KOPT-K1 (cell line): ENCODE measurements at regions not wholly inside any gene's neighbourhood (a gene's known extent, or its start where the extent isn't known, plus 50 kb on each side); places are given as distances from the start of the nearest gene placed in this dataset.

Experiments used
- H3K27ac ChIP-seq: fragments of 200-600 bp; sonication (generic); 2 replicates; pipeline ENCODE4 v1.5.1; 2016; ENCODE audit warnings: antibody characterized with exemption, mild to moderate bottlenecking, low read depth, low read length; ENCODE audit not compliant: poor library complexity, severe bottlenecking
- H3K36me3 ChIP-seq: fragments of 200-600 bp; sonication (generic); 2 replicates; pipeline ENCODE4 v1.5.1; 2017; ENCODE audit warnings: antibody characterized with exemption, mild to moderate bottlenecking, low read length, moderate library complexity; ENCODE audit not compliant: insufficient read depth
- H3K9me3 ChIP-seq: fragments of 200-600 bp; sonication (generic); 2 replicates; pipeline ENCODE4 v1.5.1; 2017; ENCODE audit warnings: antibody characterized with exemption, low read length, mild to moderate bottlenecking; ENCODE audit not compliant: insufficient read depth, poor library complexity, severe bottlenecking

- Histone ChIP-seq H3K27ac (no peak overlapping the region), H3K36me3 (no peaks in the 10 kb centered on the region), H3K9me3 (no peaks in the 10 kb centered on the region)
These were observed 390.3 kb downstream of the KDM5D start for GRCh38 chrY:19354061-19354856.

- Histone ChIP-seq H3K9me3 (no peaks in the 10 kb centered on the region), H3K27ac (no peak overlapping the region), H3K36me3 (no peaks in the 10 kb centered on the region)
These were observed 392.9 kb downstream of the KDM5D start for GRCh38 chrY:19351616-19352015.

GRCh38 chrY:19321701-19322100 is 422.8 kb downstream of the KDM5D start:
- Histone ChIP-seq H3K36me3 (no peaks in the 10 kb centered on the region), H3K27ac (no peak overlapping the region), H3K9me3 (peaks cover 22% of the 10 kb centered on the region)

DNA sequence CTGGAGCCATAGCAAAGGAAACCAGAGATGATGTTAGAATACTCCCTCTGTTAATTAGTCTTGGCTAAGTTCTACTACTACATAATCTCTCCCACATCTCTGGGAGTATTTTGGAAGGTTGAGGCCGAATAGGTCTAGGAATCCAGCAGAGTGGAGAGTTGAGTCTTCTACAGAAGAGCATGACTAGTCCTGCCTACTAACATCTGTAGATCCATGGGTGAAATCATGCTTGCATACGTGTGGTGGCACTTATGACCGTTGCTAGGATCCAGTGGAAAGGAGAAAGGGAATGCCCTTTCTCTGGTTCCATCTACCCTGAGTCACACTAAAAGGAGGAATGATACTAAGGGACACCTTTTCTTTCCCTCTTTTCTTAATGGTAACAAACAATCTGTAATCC is 425.4 kb downstream of the KDM5D start:
- Histone ChIP-seq H3K36me3 (no peaks in the 10 kb centered on the region), H3K27ac (no peak overlapping the region), H3K9me3 (peaks cover 22% of the 10 kb centered on the region)

DNA sequence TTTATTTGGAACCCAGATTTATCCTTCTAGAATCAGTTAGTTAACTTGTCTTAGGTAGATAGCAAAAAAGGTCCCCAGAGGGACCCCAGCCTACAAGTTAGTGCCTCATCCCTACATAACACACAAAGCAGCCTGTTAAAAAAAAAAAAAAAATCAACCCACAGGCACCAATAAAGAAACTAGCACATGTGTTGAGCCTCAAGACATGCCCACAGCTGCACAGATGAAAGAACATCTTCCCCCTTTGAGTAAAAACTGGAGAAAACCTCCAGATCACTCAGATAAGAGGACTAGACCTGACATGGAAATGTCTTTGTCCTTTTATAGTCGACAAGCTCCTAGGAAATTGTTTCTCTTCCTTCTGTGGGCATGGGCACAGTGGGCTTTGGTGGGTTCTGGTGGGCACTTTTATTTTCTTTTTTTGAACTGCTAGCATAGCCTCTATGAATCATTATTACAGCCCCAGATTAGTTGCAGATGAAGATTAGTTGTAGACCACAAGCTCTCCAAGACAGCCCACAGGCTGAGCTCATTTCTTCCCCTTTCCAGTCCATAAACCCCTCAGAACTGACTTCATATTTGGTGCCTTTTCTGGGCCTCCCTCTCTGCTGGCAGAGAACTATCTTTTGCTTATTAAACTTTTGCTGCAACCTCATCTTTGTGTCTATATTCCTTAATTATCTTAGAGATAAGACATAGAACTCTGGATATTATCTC is 427.1 kb downstream of the KDM5D start:
- Histone ChIP-seq H3K9me3 (peaks cover 22% of the 10 kb centered on the region), H3K36me3 (no peaks in the 10 kb centered on the region), H3K27ac (no peak overlapping the region)

DNA sequence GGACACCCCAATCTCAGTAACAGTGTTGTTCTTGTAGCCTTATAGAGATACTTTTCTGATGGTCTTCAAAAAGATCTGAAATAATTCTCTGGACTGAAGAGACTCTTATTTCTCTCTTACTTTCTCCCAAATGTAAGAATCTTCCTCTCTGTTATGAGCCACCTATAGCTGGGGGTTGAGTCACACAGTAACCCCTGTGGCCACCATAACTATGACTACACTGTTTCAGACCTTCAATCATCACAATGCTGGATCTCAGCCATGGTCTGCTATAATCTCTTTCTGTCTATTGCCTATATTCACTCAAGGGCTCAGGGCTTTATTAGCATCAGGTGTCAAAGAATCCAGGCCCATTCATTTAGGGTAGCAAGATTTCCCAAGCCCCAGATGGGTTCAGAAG is 436.9 kb downstream of the KDM5D start:
- Histone ChIP-seq H3K27ac (no peak overlapping the region), H3K36me3 (no peaks in the 10 kb centered on the region), H3K9me3 (no peaks in the 10 kb centered on the region)

DNA sequence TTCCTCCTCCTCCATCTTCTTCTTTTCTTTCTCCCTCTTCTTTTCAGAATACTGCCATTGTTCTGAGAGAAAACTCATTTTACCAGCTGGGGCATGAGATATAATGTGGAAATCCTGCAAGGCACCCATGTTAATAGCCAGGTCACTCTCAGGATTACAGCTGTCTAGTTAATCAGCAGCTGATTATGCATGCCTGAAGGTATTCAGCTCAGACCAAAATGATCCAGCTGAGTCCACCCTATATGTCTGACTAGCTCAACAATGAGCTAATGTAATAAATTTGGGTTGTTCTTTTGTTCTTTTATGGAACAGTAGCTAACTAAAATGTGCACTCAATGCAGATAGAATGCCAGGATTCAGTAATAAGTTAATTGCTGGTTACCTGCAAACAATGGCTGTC is 441.4 kb downstream of the KDM5D start:
- Histone ChIP-seq H3K36me3 (no peaks in the 10 kb centered on the region), H3K27ac (no peak overlapping the region), H3K9me3 (peaks cover 12% of the 10 kb centered on the region)

DNA sequence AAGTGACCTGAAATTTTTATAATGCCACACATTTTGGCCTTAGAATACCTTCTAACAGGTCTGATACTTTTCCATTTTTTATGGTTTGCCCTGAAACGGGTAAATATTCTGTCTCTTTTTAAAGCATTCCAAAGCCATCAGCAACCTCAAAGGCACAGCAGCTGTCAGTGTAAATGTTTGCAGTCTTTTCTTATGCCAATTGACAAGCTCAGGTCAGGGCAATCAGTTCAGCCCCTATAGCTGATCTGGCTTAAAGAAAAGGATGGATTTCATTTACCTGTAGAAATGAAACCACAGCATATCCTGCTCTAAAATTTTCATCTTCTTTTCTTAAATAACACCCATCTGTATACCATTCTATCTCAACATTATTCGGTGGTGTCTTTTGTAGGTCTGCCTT is 453.6 kb downstream of the KDM5D start:
- no peak overlapping the region for H3K27ac ChIP-seq
- H3K36me3 ChIP-seq = no peaks in the 10 kb centered on the region

GRCh38 chrY:19274076-19274475 is 470.4 kb downstream of the KDM5D start:
- Histone ChIP-seq H3K27ac (no peak overlapping the region), H3K9me3 (no peaks in the 10 kb centered on the region), H3K36me3 (no peaks in the 10 kb centered on the region)

More for the DNA sequence above, 453.6 kb downstream of the KDM5D start:
- H3K9me3 ChIP-seq = no peaks in the 10 kb centered on the region

GRCh38 chrY:19268331-19268730 is 476.2 kb downstream of the KDM5D start:
- Histone ChIP-seq H3K36me3 (no peaks in the 10 kb centered on the region), H3K27ac (no peak overlapping the region), H3K9me3 (no peaks in the 10 kb centered on the region)

- Histone ChIP-seq H3K9me3 (no peaks in the 10 kb centered on the region), H3K27ac (no peak overlapping the region), H3K36me3 (no peaks in the 10 kb centered on the region)
These were observed 479.1 kb downstream of the KDM5D start for GRCh38 chrY:19265404-19265803.

GRCh38 chrY:19262310-19262709 is 482.2 kb downstream of the KDM5D start:
- Histone ChIP-seq H3K27ac (no peak overlapping the region), H3K9me3 (no peaks in the 10 kb centered on the region), H3K36me3 (no peaks in the 10 kb centered on the region)

GRCh38 chrY:19232276-19232994 is 458.9 kb upstream of the HSFY2 start:
- no peaks in the 10 kb centered on the region for H3K36me3 ChIP-seq
- no peaks in the 10 kb centered on the region for H3K9me3 ChIP-seq
- H3K27ac ChIP-seq = no peak overlapping the region

- no peak overlapping the region for H3K27ac ChIP-seq
- H3K9me3 ChIP-seq = no peaks in the 10 kb centered on the region
These were observed 447.2 kb upstream of the HSFY2 start for GRCh38 chrY:19220784-19221183.

GRCh38 chrY:19208915-19209314 is 435.4 kb upstream of the HSFY2 start:
- Histone ChIP-seq H3K27ac (no peak overlapping the region), H3K9me3 (no peaks in the 10 kb centered on the region), H3K36me3 (no peaks in the 10 kb centered on the region)

More at GRCh38 chrY:19220784-19221183, 447.2 kb upstream of the HSFY2 start:
- H3K36me3 ChIP-seq = no peaks in the 10 kb centered on the region
